ENCODE measurements at regions not wholly inside any gene's neighbourhood (a gene's known extent, or its start where the extent isn't known, plus 50 kb on each side); places are given as distances from the start of the nearest gene placed in this dataset.

DNA sequence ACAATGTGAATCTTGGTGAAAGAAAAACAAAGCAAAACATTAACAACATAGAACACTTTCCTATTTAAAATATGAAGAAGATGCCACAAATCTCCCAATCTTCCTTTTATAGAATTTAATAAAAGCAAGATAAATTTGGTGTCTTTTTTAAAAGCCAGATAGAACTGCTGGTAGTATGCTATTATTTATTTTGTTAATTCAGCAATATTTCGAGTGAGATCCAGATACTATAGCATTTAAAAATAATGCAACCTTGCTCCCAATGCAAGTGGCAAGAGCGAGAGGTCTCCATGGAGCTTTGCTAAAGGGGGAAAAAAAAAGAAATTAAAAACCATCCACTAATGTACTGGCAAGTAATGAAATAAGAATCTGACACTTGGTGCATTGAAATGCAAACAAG is 121.8 kb downstream of the IL20RB start:
- no peak overlapping the region for H3K4me3 ChIP-seq (ENCODE audit: low read depth, low read length)
- TF ChIP-seq, protein P1, sequence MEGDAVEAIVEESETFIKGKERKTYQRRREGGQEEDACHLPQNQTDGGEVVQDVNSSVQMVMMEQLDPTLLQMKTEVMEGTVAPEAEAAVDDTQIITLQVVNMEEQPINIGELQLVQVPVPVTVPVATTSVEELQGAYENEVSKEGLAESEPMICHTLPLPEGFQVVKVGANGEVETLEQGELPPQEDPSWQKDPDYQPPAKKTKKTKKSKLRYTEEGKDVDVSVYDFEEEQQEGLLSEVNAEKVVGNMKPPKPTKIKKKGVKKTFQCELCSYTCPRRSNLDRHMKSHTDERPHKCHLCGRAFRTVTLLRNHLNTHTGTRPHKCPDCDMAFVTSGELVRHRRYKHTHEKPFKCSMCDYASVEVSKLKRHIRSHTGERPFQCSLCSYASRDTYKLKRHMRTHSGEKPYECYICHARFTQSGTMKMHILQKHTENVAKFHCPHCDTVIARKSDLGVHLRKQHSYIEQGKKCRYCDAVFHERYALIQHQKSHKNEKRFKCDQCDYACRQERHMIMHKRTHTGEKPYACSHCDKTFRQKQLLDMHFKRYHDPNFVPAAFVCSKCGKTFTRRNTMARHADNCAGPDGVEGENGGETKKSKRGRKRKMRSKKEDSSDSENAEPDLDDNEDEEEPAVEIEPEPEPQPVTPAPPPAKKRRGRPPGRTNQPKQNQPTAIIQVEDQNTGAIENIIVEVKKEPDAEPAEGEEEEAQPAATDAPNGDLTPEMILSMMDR (conservative IDR thresholded peaks at IDR 0.05; ENCODE audit: low read depth, low read length), result no peak
- no peak for DNase-seq (ENCODE audit: low read depth)

DNA sequence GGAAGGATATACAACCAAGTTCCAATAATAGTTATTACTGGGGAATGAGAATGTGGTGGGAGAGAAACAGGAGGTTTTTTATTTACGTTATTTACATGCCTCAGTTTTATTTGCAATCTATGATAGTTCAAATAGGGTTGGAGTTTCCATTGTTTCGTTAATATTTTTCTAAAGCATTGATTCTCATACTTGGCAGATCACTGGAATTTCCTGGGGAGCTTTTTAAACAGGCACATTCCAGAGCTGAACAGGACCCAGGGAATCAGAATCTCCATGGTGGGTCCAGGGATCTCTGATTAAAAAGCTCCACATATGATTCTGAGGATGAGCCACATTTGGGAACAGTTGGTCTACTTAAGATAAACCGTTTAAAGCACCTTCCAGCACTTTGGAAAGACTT is 123.9 kb downstream of the IL20RB start:
- no peak for DNase-seq (ENCODE audit: low read depth)
- no peak overlapping the region for H3K4me3 ChIP-seq (ENCODE audit: low read depth, low read length)
- TF ChIP-seq, protein P1 (conservative IDR thresholded peaks at IDR 0.05; ENCODE audit: low read depth, low read length), result no peak

DNA sequence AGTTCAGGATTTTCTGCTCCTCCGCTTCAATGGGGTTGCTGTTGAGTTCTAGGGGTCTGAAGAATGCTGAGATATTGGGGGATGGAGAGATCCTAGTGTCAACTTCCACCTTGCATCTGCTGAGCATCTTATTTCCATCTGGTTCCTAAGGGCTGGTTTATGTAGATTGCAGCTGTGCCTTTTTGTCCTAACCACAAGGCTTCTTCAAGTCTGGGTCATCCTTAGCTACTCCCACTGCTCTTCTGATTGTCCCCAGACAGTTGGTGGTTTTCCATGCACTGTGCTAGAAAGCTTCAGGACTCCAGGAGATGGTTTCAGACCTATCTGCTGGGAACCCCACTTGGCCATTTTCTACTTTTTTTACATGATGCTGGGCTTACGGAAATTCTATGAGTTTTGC is 125.0 kb downstream of the IL20RB start:
- DNase-seq (ENCODE audit: low read depth), result no peak
- no peak overlapping the region for H3K4me3 ChIP-seq (ENCODE audit: low read depth, low read length)
- TF ChIP-seq, protein P1 (conservative IDR thresholded peaks at IDR 0.05; ENCODE audit: low read depth, low read length), result no peak

DNA sequence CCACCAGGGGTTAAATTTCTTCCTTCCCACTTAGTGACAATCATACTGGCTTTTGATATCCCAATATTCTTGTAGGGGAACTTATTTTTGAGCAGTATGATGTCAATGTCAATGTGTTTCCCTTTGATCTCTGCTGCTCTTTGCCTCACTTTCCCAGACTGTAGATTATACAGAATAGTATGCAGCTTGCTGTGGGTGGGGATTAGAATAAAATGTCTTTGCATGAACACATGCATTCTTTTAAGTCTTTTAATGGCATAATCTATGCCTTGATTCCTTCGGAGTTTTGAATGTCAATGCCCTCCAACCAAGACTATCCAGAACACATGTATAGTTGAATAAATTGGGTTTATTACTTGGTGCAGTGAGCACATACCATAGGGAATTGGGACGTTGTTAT is 125.5 kb downstream of the IL20RB start:
- H3K4me3 ChIP-seq (ENCODE audit: low read depth, low read length), result no peak overlapping the region
- no peak for DNase-seq (ENCODE audit: low read depth)
- TF ChIP-seq, protein P1 (conservative IDR thresholded peaks at IDR 0.05; ENCODE audit: low read depth, low read length), result no peak

DNA sequence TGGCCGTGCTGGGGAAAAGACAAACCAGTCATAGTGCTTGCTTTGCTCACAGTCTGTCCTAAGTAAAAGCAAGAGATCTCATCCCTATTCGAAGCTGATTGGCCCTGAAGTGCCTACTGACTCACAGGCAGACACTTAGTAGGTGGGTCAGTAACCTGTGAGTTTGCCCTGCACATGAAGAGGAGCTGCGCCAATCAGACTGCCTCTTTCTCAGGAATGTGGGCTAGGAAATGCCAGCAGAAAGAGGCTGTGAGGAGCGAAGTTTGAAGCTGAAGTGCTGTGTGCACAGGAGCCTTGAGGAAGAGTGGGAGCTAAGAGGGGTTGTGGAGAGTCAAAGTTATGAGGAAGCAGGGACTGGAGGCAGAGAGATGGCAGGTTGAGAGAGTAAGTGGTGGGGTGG is 126.8 kb downstream of the IL20RB start:
- DNase-seq (ENCODE audit: low read depth), result no peak
- H3K4me3 ChIP-seq (ENCODE audit: low read depth, low read length), result no peak overlapping the region
- TF ChIP-seq, protein P1 (conservative IDR thresholded peaks at IDR 0.05; ENCODE audit: low read depth, low read length), result no peak

DNA sequence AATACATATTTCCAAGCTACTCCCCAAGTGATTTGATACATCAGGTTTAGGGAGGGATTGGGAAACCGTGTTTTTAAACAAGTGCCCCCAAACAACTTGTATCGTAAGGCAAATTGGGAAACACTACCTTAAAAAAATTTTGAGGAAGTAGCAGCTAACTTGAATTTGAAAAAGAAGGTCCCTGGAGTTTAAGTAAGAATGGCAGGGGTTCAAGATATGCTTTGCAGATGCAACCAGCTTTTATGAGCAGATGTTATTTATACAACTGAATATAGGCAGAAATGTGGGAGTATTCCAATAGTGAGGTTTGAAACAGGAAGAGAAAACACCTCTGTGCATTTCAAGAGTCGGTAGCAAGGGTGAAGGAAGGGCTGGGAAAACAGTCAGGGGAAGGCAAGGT is 139.6 kb downstream of the IL20RB start:
- TF ChIP-seq, protein P1 (conservative IDR thresholded peaks at IDR 0.05; ENCODE audit: low read depth, low read length), result no peak
- H3K4me3 ChIP-seq (ENCODE audit: low read depth, low read length), result no peak overlapping the region
- DNase-seq (ENCODE audit: low read depth), result no peak

DNA sequence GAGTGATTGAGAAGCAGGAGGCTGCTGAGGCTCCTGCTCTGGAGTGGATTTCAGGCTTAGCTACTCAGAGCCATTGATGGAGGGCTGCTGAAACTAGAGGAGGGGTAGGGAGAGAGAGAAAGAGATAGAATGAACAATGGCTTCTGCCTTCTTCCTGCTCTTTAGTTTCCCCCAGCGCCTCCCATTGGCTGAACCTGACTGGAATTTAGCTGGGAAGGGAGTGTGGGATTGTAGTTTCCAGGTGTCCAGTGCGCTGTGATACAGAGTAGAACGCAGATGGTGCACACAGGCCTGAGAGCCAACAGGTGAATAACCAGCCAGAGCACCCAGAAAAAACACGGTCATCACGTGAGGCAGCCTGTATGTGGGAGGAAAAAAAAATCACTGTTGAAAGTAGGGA is 140.1 kb downstream of the IL20RB start:
- no peak for DNase-seq (ENCODE audit: low read depth)
- TF ChIP-seq, protein P1 (conservative IDR thresholded peaks at IDR 0.05; ENCODE audit: low read depth, low read length), result no peak

More for the DNA sequence above, 140.1 kb downstream of the IL20RB start:
- H3K4me3 ChIP-seq (ENCODE audit: low read depth, low read length), result no peak overlapping the region

All from epithelial cell of proximal tubule (primary cell).